Loucy (cell line): ENCODE measurements at regions not wholly inside any gene's neighbourhood (a gene's known extent, or its start where the extent isn't known, plus 50 kb on each side); places are given as distances from the start of the nearest gene placed in this dataset.

ENCODE experiments used
- CTCF ChIP-seq: fragments of 200-600 bp; sonication (generic); conservative IDR thresholded peaks from 2 replicates; pipeline ENCODE4 v1.5.1; 2014; ENCODE audit warnings: mild to moderate bottlenecking, antibody characterized with exemption, low read length
- EZH2phosphoT487 ChIP-seq: fragments of 200-600 bp; IDR thresholded peaks from 2 replicates; pipeline ENCODE4 v1.6.1; 2018; ENCODE audit warnings: antibody characterized with exemption, mild to moderate bottlenecking, moderate library complexity, borderline replicate concordance

GRCh38 chr11:116513894-116514293, 258.9 kb downstream of the BUD13 start:
- no peak for TF ChIP-seq CTCF
- no peak for TF ChIP-seq EZH2phosphoT487
